ENCODE measurements at regions not wholly inside any gene's neighbourhood (a gene's known extent, or its start where the extent isn't known, plus 50 kb on each side); places are given as distances from the start of the nearest gene placed in this dataset.

GRCh38 chr16:26777821-26778220 lies 288.9 kb upstream of the C16orf82 start:
- H3K9ac ChIP-seq (ENCODE audit: insufficient read depth, low read depth, low read length): no peak overlapping the region
- WGBS (ENCODE audit: low lambda C conversion rate): 8% methylated on average over 4 of the region's 4 CpGs
- no peaks in the 10 kb centered on the region for H4K20me1 ChIP-seq (ENCODE audit: insufficient read depth, low read length)
- no peaks in the 10 kb centered on the region for H3K27me3 ChIP-seq (ENCODE audit: control insufficient read depth in 1 of 2, insufficient read depth in 2 of 2, low read length in 2 of 2)
- no peak for DNase-seq (ENCODE audit: low spot score)
- in situ Hi-C loops (cut with HindIII; ENCODE audit: extremely low pct_ligation_motif_present, low pct_unique_long_range_greater_than_20kb): no loop called here
- H3K9me3 ChIP-seq (ENCODE audit: low read length): no peaks in the 10 kb centered on the region
- intact Hi-C loops (cut with micrococcal nuclease; ENCODE audit: unreplicated experiment): no loop called here
- TF ChIP-seq PLRG1 (conservative IDR thresholded peaks at IDR 0.05): no peak
- no peak for TF ChIP-seq RBAK (CRISPR knock-in tag; IDR thresholded peaks at IDR 0.05)
- TF ChIP-seq PHB2 (IDR thresholded peaks at IDR 0.05; ENCODE audit: partially characterized antibody): no peak
- no peak for TF ChIP-seq ZNF850 (CRISPR knock-in tag; conservative IDR thresholded peaks at IDR 0.05)
- TF ChIP-seq SIX1 (CRISPR knock-in tag; IDR thresholded peaks at IDR 0.05; ENCODE audit: borderline replicate concordance): no peak
- no peak for TF ChIP-seq MTERF4 (CRISPR knock-in tag; IDR thresholded peaks at IDR 0.05)
- no peaks in the 10 kb centered on the region for H3K36me3 ChIP-seq (replicated peaks in 1 of 2; ENCODE audit: control insufficient read depth in 1 of 2, insufficient read depth in 2 of 2, low read length in 2 of 2)
- no peak overlapping the region for H3K4me2 ChIP-seq (ENCODE audit: low read depth, low read length)
- ChIA-PET CTCF (ENCODE audit: low intra/inter-chr PET ratio, low total read pairs) (no interaction called here), POLR2A (no interaction called here)
- no peak overlapping the region for H3K4me3 ChIP-seq (replicated peaks in 1 of 3; ENCODE audit: insufficient read depth in 1 of 3, low read depth in 2 of 3, low read length in 3 of 3)
- H3K79me2 ChIP-seq (ENCODE audit: insufficient read depth, low read length): no peaks in the 10 kb centered on the region
- H3K27ac ChIP-seq (ENCODE audit: extremely low read length, insufficient read depth, low read length): no peak overlapping the region
- no TSS peak for BruUV-seq (replicated peaks)
- H3K4me1 ChIP-seq (ENCODE audit: insufficient read depth, low read length): no peaks in the 10 kb centered on the region
- FAIRE-seq: no peak
- no peak overlapping the region for H2AFZ ChIP-seq (ENCODE audit: low read length)
- ATAC-seq: no peak

- Histone ChIP-seq H3K9me3 (ENCODE audit: low read length) (no peaks in the 10 kb centered on the region), H2AFZ (ENCODE audit: low read length) (no peak overlapping the region), H3K36me3 (replicated peaks in 1 of 2; ENCODE audit: control insufficient read depth in 1 of 2, insufficient read depth in 2 of 2, low read length in 2 of 2) (no peaks in the 10 kb centered on the region), H3K27me3 (ENCODE audit: control insufficient read depth in 1 of 2, insufficient read depth in 2 of 2, low read length in 2 of 2) (no peaks in the 10 kb centered on the region; a peak in 1 of 5 replicates), H3K79me2 (ENCODE audit: insufficient read depth, low read length) (no peaks in the 10 kb centered on the region), H3K4me2 (ENCODE audit: low read depth, low read length) (no peak overlapping the region), H3K4me1 (ENCODE audit: insufficient read depth, low read length) (no peaks in the 10 kb centered on the region), H3K9ac (ENCODE audit: insufficient read depth, low read depth, low read length) (no peak overlapping the region), H4K20me1 (ENCODE audit: insufficient read depth, low read length) (no peaks in the 10 kb centered on the region), H3K27ac (ENCODE audit: extremely low read length, insufficient read depth, low read length) (no peak overlapping the region), H3K4me3 (replicated peaks in 1 of 3; ENCODE audit: insufficient read depth in 1 of 3, low read depth in 2 of 3, low read length in 3 of 3) (no peak overlapping the region)
- ATAC-seq: no peak
- FAIRE-seq: no peak
- intact Hi-C loops (cut with micrococcal nuclease; ENCODE audit: unreplicated experiment) (no loop called here), in situ Hi-C loops (cut with HindIII; ENCODE audit: extremely low pct_ligation_motif_present, low pct_unique_long_range_greater_than_20kb) (no loop called here)
- ChIA-PET CTCF (ENCODE audit: low intra/inter-chr PET ratio, low total read pairs) (no interaction called here), POLR2A (no interaction called here)
- no peak for DNase-seq (ENCODE audit: low spot score)
- BruUV-seq (replicated peaks): no TSS peak
- WGBS (ENCODE audit: low lambda C conversion rate): 2% methylated on average over 4 of the region's 4 CpGs
- TF ChIP-seq ZFP82 (CRISPR knock-in tag; IDR thresholded peaks at IDR 0.05; ENCODE audit: borderline replicate concordance) (no peak), NONO (IDR thresholded peaks at IDR 0.05) (no peak), NONO (CRISPR knock-in tag; conservative IDR thresholded peaks at IDR 0.05) (no peak), HNF4G (IDR thresholded peaks at IDR 0.05; ENCODE audit: borderline replicate concordance, low read depth, low read length) (no peak), HNF4G (CRISPR knock-in tag; IDR thresholded peaks at IDR 0.05; ENCODE audit: borderline replicate concordance, low read depth) (no peak), SP5 (CRISPR knock-in tag; IDR thresholded peaks at IDR 0.05; ENCODE audit: borderline replicate concordance, low read depth) (no peak), AKAP8 (CRISPR knock-in tag; IDR thresholded peaks at IDR 0.05) (no peak), MBD4 (IDR thresholded peaks at IDR 0.05; ENCODE audit: borderline replicate concordance, low read length) (no peak), NFYB (CRISPR knock-in tag; IDR thresholded peaks at IDR 0.05) (0 out of 2 replicates have a peak, but pooled peaks have one; percentile 12), NFRKB (IDR thresholded peaks at IDR 0.05) (no peak), ZNF350 (CRISPR knock-in tag; IDR thresholded peaks at IDR 0.05; ENCODE audit: borderline replicate concordance, low read depth) (no peak), CREB1 (IDR thresholded peaks at IDR 0.05) (peak; percentile 86), CREB1 (CRISPR knock-in tag; IDR thresholded peaks at IDR 0.05) (no peak), ZNF569 (CRISPR knock-in tag; IDR thresholded peaks at IDR 0.05; ENCODE audit: borderline replicate concordance) (no peak), ZNF501 (CRISPR knock-in tag; IDR thresholded peaks at IDR 0.05) (no peak), HOXA5 (CRISPR knock-in tag; IDR thresholded peaks at IDR 0.05) (no peak), POLR2AphosphoS2 (IDR thresholded peaks at IDR 0.05; ENCODE audit: low read depth, low read length) (no peak), ZNF746 (CRISPR knock-in tag; IDR thresholded peaks at IDR 0.05) (no peak), NFYC (CRISPR knock-in tag; IDR thresholded peaks at IDR 0.05) (peak; percentile 35; the same call in 1 of the 2 replicates)
Observed at GRCh38 chr16:26787924-26788323, 278.8 kb upstream of the C16orf82 start.

Data from HepG2 (cell line).